ENCODE measurements at regions not wholly inside any gene's neighbourhood (a gene's known extent, or its start where the extent isn't known, plus 50 kb on each side); places are given as distances from the start of the nearest gene placed in this dataset.
"Not testable (repeated sequence)": the region's sequence is repeated elsewhere in the genome, so short reads cannot be mapped to it uniquely, and the experiment has no call there.

DNA sequence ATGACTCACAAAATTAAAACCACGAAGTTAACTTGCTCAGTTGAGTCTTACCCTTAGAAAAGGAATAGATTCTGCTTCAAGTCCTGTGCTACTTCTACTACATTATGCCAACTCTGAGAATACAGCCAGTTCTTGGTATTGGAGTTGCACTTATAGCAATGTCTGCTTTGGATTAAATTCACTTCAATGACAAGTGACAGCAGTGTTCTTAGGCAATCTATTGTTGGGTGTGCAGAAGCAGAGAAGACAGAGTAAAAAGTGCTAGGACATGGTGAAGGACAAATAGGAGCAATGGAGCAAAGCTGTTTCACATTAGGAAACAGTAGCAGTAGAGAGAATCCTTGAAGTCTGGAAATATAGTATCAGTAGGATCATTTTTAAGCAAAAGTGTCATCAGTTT is 713.1 kb downstream of the SI start:
- H2AFZ ChIP-seq (ENCODE audit: low read length, unreplicated experiment) = no peak overlapping the region

GRCh38 chr3:164364111-164364510 is 714.2 kb downstream of the SI start:
- H2AFZ ChIP-seq (ENCODE audit: low read length, unreplicated experiment) = no peak overlapping the region
- H3K4me1 ChIP-seq (ENCODE audit: control insufficient read depth, insufficient read depth, low read length, unreplicated experiment) = no peaks in the 10 kb centered on the region
- no peaks in the 10 kb centered on the region for H3K36me3 ChIP-seq (ENCODE audit: insufficient read depth, low read length)
- no peaks in the 10 kb centered on the region for H3K79me2 ChIP-seq (ENCODE audit: control insufficient read depth, insufficient read depth, low read length, unreplicated experiment)
- H3K27ac ChIP-seq (ENCODE audit: low read depth, low read length) = no peak overlapping the region
- H3K27me3 ChIP-seq (ENCODE audit: insufficient read depth, low read length) = no peaks in the 10 kb centered on the region
- H3K4me3 ChIP-seq (ENCODE audit: low read depth, low read length) = no peak overlapping the region

More for the DNA sequence above, 713.1 kb downstream of the SI start:
- H3K27ac ChIP-seq (ENCODE audit: low read depth, low read length) = no peak overlapping the region
- no peaks in the 10 kb centered on the region for H3K36me3 ChIP-seq (ENCODE audit: insufficient read depth, low read length)
- no peaks in the 10 kb centered on the region for H3K4me1 ChIP-seq (ENCODE audit: control insufficient read depth, insufficient read depth, low read length, unreplicated experiment)
- no peaks in the 10 kb centered on the region for H3K79me2 ChIP-seq (ENCODE audit: control insufficient read depth, insufficient read depth, low read length, unreplicated experiment)
- H3K4me3 ChIP-seq (ENCODE audit: low read depth, low read length) = no peak overlapping the region
- H3K27me3 ChIP-seq (ENCODE audit: insufficient read depth, low read length) = no peaks in the 10 kb centered on the region

DNA sequence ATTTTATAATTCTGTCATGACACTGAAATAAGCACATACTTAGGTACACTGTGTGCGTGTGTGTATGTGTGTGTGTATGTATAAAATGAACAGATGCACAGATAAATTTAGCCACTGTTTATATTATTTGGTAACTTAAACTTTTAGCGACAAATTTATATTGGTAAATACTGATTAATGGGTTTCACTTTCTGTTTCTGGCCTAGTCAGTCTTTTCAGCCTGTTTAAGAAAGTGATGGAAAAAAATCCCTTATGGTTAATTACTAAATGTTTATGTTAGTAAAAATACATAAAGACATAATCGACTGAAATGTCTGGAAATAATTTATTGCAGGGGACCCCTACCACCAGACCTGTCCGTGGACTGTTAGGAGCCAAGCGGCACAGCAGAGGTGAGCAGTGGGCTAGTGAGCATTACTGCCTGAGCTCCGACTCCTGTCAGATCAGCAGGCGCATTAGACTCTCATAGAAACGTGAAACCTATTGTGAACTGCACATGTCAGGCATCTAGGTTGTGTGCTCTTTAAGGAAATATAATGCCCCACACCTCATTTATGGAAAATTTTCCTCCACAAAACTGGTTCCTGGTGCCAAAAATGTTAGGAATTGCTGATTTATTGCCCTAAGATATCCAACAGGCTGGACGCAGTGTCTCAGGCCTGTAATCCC is 717.4 kb downstream of the SI start:
- H2AFZ ChIP-seq (ENCODE audit: low read length, unreplicated experiment) = peak overlapping the region; percentile 61
- no peak overlapping the region for H3K27ac ChIP-seq (ENCODE audit: low read depth, low read length)
- H3K27me3 ChIP-seq (ENCODE audit: insufficient read depth, low read length) = no peaks in the 10 kb centered on the region
- no peaks in the 10 kb centered on the region for H3K4me1 ChIP-seq (ENCODE audit: control insufficient read depth, insufficient read depth, low read length, unreplicated experiment)
- H3K4me3 ChIP-seq (ENCODE audit: low read depth, low read length) = peak overlapping the region; percentile 32
- H3K79me2 ChIP-seq (ENCODE audit: control insufficient read depth, insufficient read depth, low read length, unreplicated experiment) = no peaks in the 10 kb centered on the region
- no peaks in the 10 kb centered on the region for H3K36me3 ChIP-seq (ENCODE audit: insufficient read depth, low read length)

GRCh38 chr3:164360078-164360578 is 718.2 kb downstream of the SI start:
- no peaks in the 10 kb centered on the region for H3K36me3 ChIP-seq (ENCODE audit: insufficient read depth, low read length)
- no peaks in the 10 kb centered on the region for H3K79me2 ChIP-seq (ENCODE audit: control insufficient read depth, insufficient read depth, low read length, unreplicated experiment)
- peak overlapping the region; percentile 32; the same call in 1 of the 2 replicates for H3K4me3 ChIP-seq (ENCODE audit: low read depth, low read length)
- H3K4me1 ChIP-seq (ENCODE audit: control insufficient read depth, insufficient read depth, low read length, unreplicated experiment) = no peaks in the 10 kb centered on the region
- H3K27me3 ChIP-seq (ENCODE audit: insufficient read depth, low read length) = no peaks in the 10 kb centered on the region
- H3K27ac ChIP-seq (ENCODE audit: low read depth, low read length) = no peak overlapping the region
- H2AFZ ChIP-seq (ENCODE audit: low read length, unreplicated experiment) = peak overlapping the region; percentile 61

DNA sequence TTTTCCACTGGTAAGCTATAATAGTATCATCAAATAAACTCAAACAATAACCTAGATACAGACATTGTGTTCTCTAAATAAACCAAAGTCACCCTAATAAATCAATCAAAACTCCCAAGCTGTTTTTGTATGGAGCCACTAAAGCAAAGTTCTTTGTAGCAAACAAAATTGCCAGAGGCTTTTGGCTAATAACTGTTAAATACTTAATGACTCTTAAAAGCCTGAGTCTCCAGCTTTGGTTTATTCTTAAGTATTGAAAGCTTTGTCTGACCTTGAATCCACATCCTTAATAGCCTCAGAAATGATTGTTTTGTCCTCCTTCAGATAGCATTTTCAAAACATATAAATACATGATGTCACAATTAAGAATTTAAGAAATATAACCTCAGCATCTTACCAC is 725.3 kb downstream of the SI start:
- Histone ChIP-seq H3K27ac (ENCODE audit: low read depth, low read length) (no peak overlapping the region), H3K36me3 (ENCODE audit: insufficient read depth, low read length) (no peaks in the 10 kb centered on the region), H3K4me1 (ENCODE audit: control insufficient read depth, insufficient read depth, low read length, unreplicated experiment) (no peaks in the 10 kb centered on the region), H3K27me3 (ENCODE audit: insufficient read depth, low read length) (no peaks in the 10 kb centered on the region), H3K79me2 (ENCODE audit: control insufficient read depth, insufficient read depth, low read length, unreplicated experiment) (no peaks in the 10 kb centered on the region), H3K4me3 (ENCODE audit: low read depth, low read length) (no peak overlapping the region), H2AFZ (ENCODE audit: low read length, unreplicated experiment) (no peak overlapping the region)

- H3K27ac ChIP-seq (ENCODE audit: low read depth, low read length) = no peak overlapping the region
- no peaks in the 10 kb centered on the region for H3K79me2 ChIP-seq (ENCODE audit: control insufficient read depth, insufficient read depth, low read length, unreplicated experiment)
- no peaks in the 10 kb centered on the region for H3K36me3 ChIP-seq (ENCODE audit: insufficient read depth, low read length)
- no peak overlapping the region for H2AFZ ChIP-seq (ENCODE audit: low read length, unreplicated experiment)
- no peak overlapping the region for H3K4me3 ChIP-seq (ENCODE audit: low read depth, low read length)
- H3K27me3 ChIP-seq (ENCODE audit: insufficient read depth, low read length) = no peaks in the 10 kb centered on the region
- no peaks in the 10 kb centered on the region for H3K4me1 ChIP-seq (ENCODE audit: control insufficient read depth, insufficient read depth, low read length, unreplicated experiment)
These were observed 727.2 kb downstream of the SI start for GRCh38 chr3:164351131-164351530.

DNA sequence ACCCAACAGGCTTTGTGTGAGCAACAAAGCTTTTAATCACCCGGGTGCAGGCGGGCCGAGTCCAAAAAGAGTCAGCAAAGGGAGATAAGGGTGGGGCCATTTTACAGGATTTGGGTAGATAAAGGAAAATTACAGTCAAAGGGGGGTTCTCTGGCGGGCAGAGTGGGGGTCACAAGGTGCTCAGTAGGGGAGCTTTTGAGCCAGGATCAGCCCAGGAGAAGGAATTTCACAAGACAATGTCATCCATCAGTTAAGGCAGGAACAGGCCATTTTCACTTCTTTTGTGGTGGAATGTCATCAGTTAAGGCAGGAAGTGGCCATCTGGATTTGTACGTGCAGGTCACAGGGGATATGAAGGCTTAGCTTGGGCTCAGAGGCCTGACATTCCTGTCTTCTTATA is 736.1 kb downstream of the SI start:
- H3K4me3 ChIP-seq (ENCODE audit: low read depth, low read length); H3K27ac ChIP-seq (ENCODE audit: low read depth, low read length); H3K27me3 ChIP-seq (ENCODE audit: insufficient read depth, low read length); H3K79me2 ChIP-seq (ENCODE audit: control insufficient read depth, insufficient read depth, low read length, unreplicated experiment); H3K4me1 ChIP-seq (ENCODE audit: control insufficient read depth, insufficient read depth, low read length, unreplicated experiment); H3K36me3 ChIP-seq (ENCODE audit: insufficient read depth, low read length); H2AFZ ChIP-seq (ENCODE audit: low read length, unreplicated experiment): not testable (repeated sequence)

GRCh38 chr3:164341086-164341485 is 737.2 kb downstream of the SI start:
- Histone ChIP-seq H3K4me1 (ENCODE audit: control insufficient read depth, insufficient read depth, low read length, unreplicated experiment) (no peaks in the 10 kb centered on the region), H3K4me3 (ENCODE audit: low read depth, low read length) (no peak overlapping the region), H2AFZ (ENCODE audit: low read length, unreplicated experiment) (no peak overlapping the region), H3K27ac (ENCODE audit: low read depth, low read length) (no peak overlapping the region), H3K27me3 (ENCODE audit: insufficient read depth, low read length) (no peaks in the 10 kb centered on the region), H3K79me2 (ENCODE audit: control insufficient read depth, insufficient read depth, low read length, unreplicated experiment) (no peaks in the 10 kb centered on the region), H3K36me3 (ENCODE audit: insufficient read depth, low read length) (no peaks in the 10 kb centered on the region)

GRCh38 chr3:164340273-164340672 is 738.0 kb downstream of the SI start:
- Histone ChIP-seq H2AFZ (ENCODE audit: low read length, unreplicated experiment) (no peak overlapping the region), H3K27me3 (ENCODE audit: insufficient read depth, low read length) (no peaks in the 10 kb centered on the region), H3K27ac (ENCODE audit: low read depth, low read length) (no peak overlapping the region), H3K79me2 (ENCODE audit: control insufficient read depth, insufficient read depth, low read length, unreplicated experiment) (no peaks in the 10 kb centered on the region), H3K4me3 (ENCODE audit: low read depth, low read length) (no peak overlapping the region), H3K4me1 (ENCODE audit: control insufficient read depth, insufficient read depth, low read length, unreplicated experiment) (no peaks in the 10 kb centered on the region), H3K36me3 (ENCODE audit: insufficient read depth, low read length) (no peaks in the 10 kb centered on the region)

GRCh38 chr3:164332831-164333802 is 745.2 kb downstream of the SI start:
- no peaks in the 10 kb centered on the region for H3K79me2 ChIP-seq (ENCODE audit: control insufficient read depth, insufficient read depth, low read length, unreplicated experiment)

More at GRCh38 chr3:164332831-164333802, 745.2 kb downstream of the SI start:
- no peaks in the 10 kb centered on the region for H3K36me3 ChIP-seq (ENCODE audit: insufficient read depth, low read length)
- H2AFZ ChIP-seq (ENCODE audit: low read length, unreplicated experiment) = no peak overlapping the region
- no peak overlapping the region for H3K27ac ChIP-seq (ENCODE audit: low read depth, low read length)
- no peaks in the 10 kb centered on the region for H3K4me1 ChIP-seq (ENCODE audit: control insufficient read depth, insufficient read depth, low read length, unreplicated experiment)
- H3K4me3 ChIP-seq (ENCODE audit: low read depth, low read length) = no peak overlapping the region
- no peaks in the 10 kb centered on the region for H3K27me3 ChIP-seq (ENCODE audit: insufficient read depth, low read length)
